ENCODE measurements at regions not wholly inside any gene's neighbourhood (a gene's known extent, or its start where the extent isn't known, plus 50 kb on each side); places are given as distances from the start of the nearest gene placed in this dataset.

GRCh38 chr22:49403102-49403501 lies 424.6 kb downstream of the BRD1 start:
- no peak for TF ChIP-seq EZH2phosphoT487 (IDR thresholded peaks at IDR 0.05; ENCODE audit: borderline replicate concordance)
- TF ChIP-seq, protein P1, sequence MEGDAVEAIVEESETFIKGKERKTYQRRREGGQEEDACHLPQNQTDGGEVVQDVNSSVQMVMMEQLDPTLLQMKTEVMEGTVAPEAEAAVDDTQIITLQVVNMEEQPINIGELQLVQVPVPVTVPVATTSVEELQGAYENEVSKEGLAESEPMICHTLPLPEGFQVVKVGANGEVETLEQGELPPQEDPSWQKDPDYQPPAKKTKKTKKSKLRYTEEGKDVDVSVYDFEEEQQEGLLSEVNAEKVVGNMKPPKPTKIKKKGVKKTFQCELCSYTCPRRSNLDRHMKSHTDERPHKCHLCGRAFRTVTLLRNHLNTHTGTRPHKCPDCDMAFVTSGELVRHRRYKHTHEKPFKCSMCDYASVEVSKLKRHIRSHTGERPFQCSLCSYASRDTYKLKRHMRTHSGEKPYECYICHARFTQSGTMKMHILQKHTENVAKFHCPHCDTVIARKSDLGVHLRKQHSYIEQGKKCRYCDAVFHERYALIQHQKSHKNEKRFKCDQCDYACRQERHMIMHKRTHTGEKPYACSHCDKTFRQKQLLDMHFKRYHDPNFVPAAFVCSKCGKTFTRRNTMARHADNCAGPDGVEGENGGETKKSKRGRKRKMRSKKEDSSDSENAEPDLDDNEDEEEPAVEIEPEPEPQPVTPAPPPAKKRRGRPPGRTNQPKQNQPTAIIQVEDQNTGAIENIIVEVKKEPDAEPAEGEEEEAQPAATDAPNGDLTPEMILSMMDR (conservative IDR thresholded peaks at IDR 0.05; ENCODE audit: low read length) = no peak
